Forelimb muscle (tissue), 1 donor: ENCODE measurements at regions not wholly inside any gene's neighbourhood (a gene's known extent, or its start where the extent isn't known, plus 50 kb on each side); places are given as distances from the start of the nearest gene placed in this dataset.

ENCODE experiments used
- DNase-seq: peaks from one replicate; pipeline ENCODE4 v3.0.0-alpha.2; 2013; ENCODE audit warnings: low read depth

GRCh38 chr4:85260064-85260463 is 214.9 kb upstream of the ARHGAP24 start:
- DNase-seq: no peak

GRCh38 chr4:85265234-85265633 is 209.7 kb upstream of the ARHGAP24 start:
- DNase-seq: no peak

GRCh38 chr4:85268188-85268587 is 206.8 kb upstream of the ARHGAP24 start:
- DNase-seq: no peak

GRCh38 chr4:85268961-85269360 is 206.0 kb upstream of the ARHGAP24 start:
- no peak for DNase-seq

GRCh38 chr4:85274955-85275354 is 200.0 kb upstream of the ARHGAP24 start:
- no peak for DNase-seq

- DNase-seq: no peak
Observed at GRCh38 chr4:85280963-85281362, 194.0 kb upstream of the ARHGAP24 start.

- DNase-seq: no peak
Observed at GRCh38 chr4:85291226-85291625, 183.7 kb upstream of the ARHGAP24 start.

GRCh38 chr4:85298037-85298436 is 176.9 kb upstream of the ARHGAP24 start:
- DNase-seq: no peak

GRCh38 chr4:85302193-85302736 is 172.7 kb upstream of the ARHGAP24 start:
- DNase-seq: no peak

GRCh38 chr4:85302756-85303155 is 172.2 kb upstream of the ARHGAP24 start:
- no peak for DNase-seq

GRCh38 chr4:85318415-85318814 is 156.5 kb upstream of the ARHGAP24 start:
- DNase-seq: no peak

- no peak for DNase-seq
Observed at GRCh38 chr4:85358831-85359230, 116.1 kb upstream of the ARHGAP24 start.

GRCh38 chr4:85362550-85362949 is 112.4 kb upstream of the ARHGAP24 start:
- no peak for DNase-seq

GRCh38 chr4:85367815-85368214 is 107.1 kb upstream of the ARHGAP24 start:
- DNase-seq: no peak

GRCh38 chr4:85368240-85368639 is 106.7 kb upstream of the ARHGAP24 start:
- no peak for DNase-seq

- DNase-seq: no peak
Observed at GRCh38 chr4:85368932-85369331, 106.0 kb upstream of the ARHGAP24 start.

GRCh38 chr4:85369703-85370380 is 105.1 kb upstream of the ARHGAP24 start:
- DNase-seq: no peak

GRCh38 chr4:85370400-85371032 is 104.4 kb upstream of the ARHGAP24 start:
- no peak for DNase-seq

GRCh38 chr4:85372966-85373365 is 102.0 kb upstream of the ARHGAP24 start:
- DNase-seq: no peak

GRCh38 chr4:85376285-85376684 is 98.7 kb upstream of the ARHGAP24 start:
- DNase-seq: no peak

- DNase-seq: no peak
Observed at GRCh38 chr4:85381968-85382367, 93.0 kb upstream of the ARHGAP24 start.

- DNase-seq: peak; percentile 41
Observed at GRCh38 chr4:85391071-85391470, 83.9 kb upstream of the ARHGAP24 start.
